ENCODE measurements at regions not wholly inside any gene's neighbourhood (a gene's known extent, or its start where the extent isn't known, plus 50 kb on each side); places are given as distances from the start of the nearest gene placed in this dataset.

- Histone ChIP-seq H3K27ac (ENCODE audit: low read length) (no peak overlapping the region), H3K9me2 (ENCODE audit: insufficient read depth, low read length) (no peaks in the 10 kb centered on the region), H3K4me3 (ENCODE audit: low read length) (no peak overlapping the region), H3K36me3 (ENCODE audit: insufficient read depth, low read length) (no peaks in the 10 kb centered on the region), H3K27me3 (ENCODE audit: insufficient read depth, low read depth, low read length) (no peaks in the 10 kb centered on the region), H3K9ac (ENCODE audit: low read length) (no peak overlapping the region), H3F3A (ENCODE audit: insufficient read depth, low read length, poor library complexity, severe bottlenecking) (no peaks in the 10 kb centered on the region), H3K4me2 (ENCODE audit: low read length) (no peak overlapping the region), H2AFZ (ENCODE audit: low read depth, low read length) (no peak overlapping the region), H4K20me1 (ENCODE audit: insufficient read depth) (no peaks in the 10 kb centered on the region), H3K79me2 (replicated peaks; ENCODE audit: insufficient read depth, low read length) (no peaks in the 10 kb centered on the region), H3K9me3 (ENCODE audit: low read length) (no peaks in the 10 kb centered on the region)
- TF ChIP-seq SMC3 (conservative IDR thresholded peaks at IDR 0.05; ENCODE audit: poor library complexity) (no peak), REST (IDR thresholded peaks at IDR 0.05; ENCODE audit: borderline replicate concordance) (no peak), MXI1 (conservative IDR thresholded peaks at IDR 0.05; ENCODE audit: poor library complexity, severe bottlenecking) (no peak), CTCF (IDR thresholded peaks at IDR 0.05; ENCODE audit: poor library complexity, severe bottlenecking) (no peak), EP300 (conservative IDR thresholded peaks at IDR 0.05; ENCODE audit: poor library complexity, severe bottlenecking) (no peak), TAF1 (IDR thresholded peaks at IDR 0.05; ENCODE audit: low read depth) (no peak), RAD21 (conservative IDR thresholded peaks at IDR 0.05) (no peak), POLR2AphosphoS5 (IDR thresholded peaks at IDR 0.05) (no peak), EZH2 (IDR thresholded peaks at IDR 0.05; ENCODE audit: borderline replicate concordance, insufficient read depth, low read length, poor library complexity, severe bottlenecking) (no peak)
Measured at GRCh38 chr3:144181062-144181461, 209.4 kb downstream of the DIPK2A start.

GRCh38 chr3:144182501-144182900, 210.9 kb downstream of the DIPK2A start:
- H3F3A ChIP-seq (ENCODE audit: insufficient read depth, low read length, poor library complexity, severe bottlenecking), result no peaks in the 10 kb centered on the region
- H3K9me3 ChIP-seq (ENCODE audit: low read length), result no peaks in the 10 kb centered on the region
- no peak overlapping the region for H2AFZ ChIP-seq (ENCODE audit: low read depth, low read length)
- no peaks in the 10 kb centered on the region for H4K20me1 ChIP-seq (ENCODE audit: insufficient read depth)
- H3K36me3 ChIP-seq (ENCODE audit: insufficient read depth, low read length), result no peaks in the 10 kb centered on the region
- no peak overlapping the region for H3K27ac ChIP-seq (ENCODE audit: low read length)
- H3K4me2 ChIP-seq (ENCODE audit: low read length), result no peak overlapping the region
- no peak overlapping the region for H3K9ac ChIP-seq (ENCODE audit: low read length)
- TF ChIP-seq SMC3 (conservative IDR thresholded peaks at IDR 0.05; ENCODE audit: poor library complexity) (no peak), REST (IDR thresholded peaks at IDR 0.05; ENCODE audit: borderline replicate concordance) (no peak), TAF1 (IDR thresholded peaks at IDR 0.05; ENCODE audit: low read depth) (no peak), EP300 (conservative IDR thresholded peaks at IDR 0.05; ENCODE audit: poor library complexity, severe bottlenecking) (no peak), POLR2AphosphoS5 (IDR thresholded peaks at IDR 0.05) (no peak), MXI1 (conservative IDR thresholded peaks at IDR 0.05; ENCODE audit: poor library complexity, severe bottlenecking) (no peak), CTCF (IDR thresholded peaks at IDR 0.05; ENCODE audit: poor library complexity, severe bottlenecking) (no peak), EZH2 (IDR thresholded peaks at IDR 0.05; ENCODE audit: borderline replicate concordance, insufficient read depth, low read length, poor library complexity, severe bottlenecking) (no peak), RAD21 (conservative IDR thresholded peaks at IDR 0.05) (no peak)
- H3K27me3 ChIP-seq (ENCODE audit: insufficient read depth, low read depth, low read length), result no peaks in the 10 kb centered on the region
- no peak overlapping the region for H3K4me3 ChIP-seq (ENCODE audit: low read length)
- H3K9me2 ChIP-seq (ENCODE audit: insufficient read depth, low read length), result no peaks in the 10 kb centered on the region
- H3K79me2 ChIP-seq (replicated peaks; ENCODE audit: insufficient read depth, low read length), result no peaks in the 10 kb centered on the region
